C4-2B (cell line): ENCODE measurements at regions not wholly inside any gene's neighbourhood (a gene's known extent, or its start where the extent isn't known, plus 50 kb on each side); places are given as distances from the start of the nearest gene placed in this dataset.

Source experiments
- CTCF ChIP-seq: fragments of 450-650 bp; conservative IDR thresholded peaks from 2 replicates; pipeline ENCODE4 v1.5.1; 2017; ENCODE audit warnings: mild to moderate bottlenecking
- ZFX ChIP-seq: fragments of 450-650 bp; IDR thresholded peaks from 2 replicates; pipeline ENCODE4 v1.6.1; 2017

GRCh38 chr15:37249249-37249648 is 148.9 kb upstream of the MEIS2 start:
- TF ChIP-seq CTCF (no peak), ZFX (no peak)
